Stimulated activated CD4-positive, alpha-beta T cell treated with anti-CD3 and anti-CD28 coated beads, Interleukin-1b, Interleukin-23, amount 100 ng/mL, for 4 hours (primary cell): ENCODE measurements at regions not wholly inside any gene's neighbourhood (a gene's known extent, or its start where the extent isn't known, plus 50 kb on each side); places are given as distances from the start of the nearest gene placed in this dataset.
A peak's percentile ranks its signal among the peaks of the same experiment; 100 is the strongest.
"Not testable (repeated sequence)": the region's sequence is repeated elsewhere in the genome, so short reads cannot be mapped to it uniquely, and the experiment has no call there.

Experiments
- DNase-seq, 2 donors: peaks; one replicate each; pipeline ENCODE4 v3.0.0-alpha.2; 2020; ENCODE audit warnings: low read depth in 2 of 2

GRCh38 chr10:80697926-80698325, 160.2 kb downstream of the SH2D4B start:
- DNase-seq = no peak

DNA sequence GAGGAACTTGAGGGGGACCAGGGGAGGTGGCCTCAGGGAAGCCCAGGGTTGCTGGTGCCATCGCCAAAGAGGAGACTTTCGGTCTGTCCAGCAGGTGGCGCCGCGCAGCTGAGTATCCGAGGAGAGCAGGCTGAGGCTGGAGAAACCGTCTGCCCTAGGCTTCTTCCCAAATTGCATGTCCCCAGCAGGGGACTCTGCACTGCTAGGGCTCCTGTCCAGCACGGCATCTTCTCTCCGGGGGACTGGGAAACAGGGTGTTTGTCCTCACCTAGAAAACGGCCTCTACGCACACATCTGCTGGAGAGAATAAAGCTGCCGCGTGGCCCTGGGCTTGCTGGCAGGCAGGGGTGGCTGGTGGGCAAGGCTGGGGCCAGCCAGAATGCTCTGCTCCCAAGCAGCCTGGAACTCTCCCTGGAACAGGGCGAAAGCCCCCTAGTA, 161.9 kb downstream of the SH2D4B start:
- peak; percentile 50 to 68 for DNase-seq

GRCh38 chr10:80700252-80700651, 162.6 kb downstream of the SH2D4B start:
- no peak for DNase-seq

GRCh38 chr10:80700760-80701444, 163.2 kb downstream of the SH2D4B start:
- DNase-seq = no peak

GRCh38 chr10:80701706-80702105, 164.0 kb downstream of the SH2D4B start:
- no peak for DNase-seq

DNA sequence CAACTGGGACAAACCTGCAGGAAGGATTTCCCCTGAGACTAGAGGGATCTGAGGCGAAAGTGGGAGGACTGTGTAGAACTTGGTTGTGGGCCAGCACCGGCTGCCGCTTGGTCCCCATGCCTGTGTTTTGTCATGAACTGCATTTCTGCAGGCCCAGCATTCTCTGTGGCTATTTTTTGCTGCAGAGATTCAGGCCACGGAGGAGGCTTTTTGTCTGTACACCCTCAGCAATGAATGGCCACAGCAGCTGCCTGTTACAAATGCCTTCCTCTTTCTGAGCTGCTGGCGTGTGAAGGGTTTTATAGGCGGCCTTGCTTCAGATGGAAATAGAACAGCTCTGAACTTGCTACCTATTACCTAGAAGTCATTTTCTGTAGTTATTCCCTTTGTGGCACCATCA, 164.4 kb downstream of the SH2D4B start:
- DNase-seq = no peak

- no peak for DNase-seq
Measured at GRCh38 chr10:80705899-80706298, 168.2 kb downstream of the SH2D4B start.

DNA sequence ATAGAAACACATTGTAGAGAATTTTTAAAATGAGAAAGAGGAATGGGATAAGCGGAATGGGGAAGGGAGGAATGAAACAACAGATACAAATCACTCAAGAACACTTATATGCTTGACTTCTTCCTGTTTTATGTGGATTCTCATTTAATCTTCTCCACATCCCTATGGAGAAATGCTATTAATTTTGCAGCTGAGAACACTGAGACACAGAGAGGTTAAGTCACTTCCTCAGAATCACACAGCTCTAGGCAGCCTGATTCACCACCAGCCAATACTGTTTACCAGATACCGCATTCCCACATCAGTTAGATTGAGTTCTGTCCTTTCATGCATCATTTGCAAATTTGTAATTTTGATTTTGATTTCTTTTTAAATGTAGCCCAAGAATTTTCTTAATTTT, 170.5 kb downstream of the SH2D4B start:
- no peak for DNase-seq

DNA sequence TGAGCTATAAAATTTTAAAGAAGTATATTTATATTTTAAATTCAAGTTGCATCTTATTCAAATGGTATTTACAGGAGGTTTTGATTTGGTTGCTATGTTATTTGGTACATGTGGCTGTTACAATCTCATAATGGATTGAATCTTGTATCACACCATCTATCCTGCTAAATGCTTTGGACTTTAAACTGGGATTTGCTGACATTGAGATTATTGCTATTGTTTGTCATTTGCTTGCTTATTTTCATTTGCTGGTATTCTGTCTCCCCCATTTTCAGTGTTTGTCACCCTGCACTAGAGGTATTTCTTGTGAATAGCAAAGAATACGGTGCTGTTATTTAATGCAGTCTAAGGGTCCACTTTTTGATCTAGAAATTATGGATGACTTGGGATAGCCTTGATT, 171.1 kb downstream of the SH2D4B start:
- no peak for DNase-seq

DNA sequence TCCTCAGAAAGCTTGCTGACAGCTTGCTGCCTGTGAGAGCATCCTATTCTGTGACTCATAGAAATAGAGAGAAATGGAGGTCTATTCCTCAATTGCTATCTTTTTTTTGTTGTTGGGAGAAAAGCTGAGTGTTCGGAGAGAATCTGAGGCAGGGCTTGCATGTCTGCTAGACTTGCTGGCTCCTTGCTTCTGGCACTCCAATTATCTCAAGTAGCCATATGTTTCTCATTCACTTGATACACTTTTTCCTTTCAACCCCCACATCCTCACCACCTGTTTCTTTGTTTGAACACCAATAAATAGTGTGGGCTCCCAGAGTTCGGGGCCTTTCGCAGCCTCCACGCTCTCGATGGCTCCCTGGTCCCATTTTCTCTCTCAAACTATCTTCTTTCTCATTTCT, 172.2 kb downstream of the SH2D4B start:
- no peak for DNase-seq

DNA sequence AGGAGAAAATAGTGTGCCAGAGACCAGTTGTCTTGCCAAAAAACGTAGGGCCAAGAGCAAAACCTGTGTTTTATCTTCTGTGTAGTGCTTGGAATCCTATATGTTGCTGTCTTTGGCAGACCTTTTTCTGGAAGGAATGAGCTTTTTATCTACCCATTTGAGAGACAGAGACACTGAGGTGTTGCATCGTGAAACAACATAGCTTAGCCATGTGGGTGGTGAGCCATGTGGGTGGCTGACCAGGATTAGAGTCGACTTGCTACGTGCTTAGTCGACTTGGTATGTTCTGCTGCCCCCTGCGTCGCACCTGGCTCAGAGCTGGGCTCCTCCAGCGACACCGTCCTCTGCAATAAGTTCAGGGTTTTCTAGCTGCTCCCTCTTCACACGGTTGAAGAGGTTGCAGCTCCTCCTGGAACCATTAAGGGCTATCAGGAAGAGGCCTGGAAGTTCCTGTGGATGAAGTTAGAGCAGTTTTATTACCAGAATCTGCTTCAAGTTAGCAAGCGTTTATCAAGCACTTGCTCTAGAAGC, 175.8 kb downstream of the SH2D4B start:
- no peak for DNase-seq

DNA sequence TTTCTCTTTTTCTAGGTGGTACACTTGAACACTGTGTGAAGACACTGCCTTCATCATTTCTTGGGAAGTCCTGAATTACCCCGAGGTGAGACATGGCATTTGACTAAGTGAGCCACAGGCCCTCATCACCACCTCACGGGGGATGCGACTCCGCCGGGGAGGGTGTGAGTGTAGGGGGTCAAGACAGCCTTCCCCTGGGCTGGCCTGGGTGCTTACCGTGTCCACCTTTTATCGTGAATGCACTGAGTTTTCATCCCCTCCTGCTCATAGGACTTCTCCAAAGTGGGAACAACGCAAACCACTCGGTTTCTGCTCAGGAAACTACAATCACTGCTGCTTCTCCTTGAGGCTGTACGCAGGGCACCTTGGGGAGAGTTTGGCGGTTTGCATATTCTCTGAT, 176.9 kb downstream of the SH2D4B start:
- DNase-seq = no peak

GRCh38 chr10:80718024-80718423, 180.3 kb downstream of the SH2D4B start:
- DNase-seq = no peak

GRCh38 chr10:80719935-80720334, 182.2 kb downstream of the SH2D4B start:
- no peak for DNase-seq

GRCh38 chr10:80720549-80720948, 182.8 kb downstream of the SH2D4B start:
- DNase-seq = no peak

DNA sequence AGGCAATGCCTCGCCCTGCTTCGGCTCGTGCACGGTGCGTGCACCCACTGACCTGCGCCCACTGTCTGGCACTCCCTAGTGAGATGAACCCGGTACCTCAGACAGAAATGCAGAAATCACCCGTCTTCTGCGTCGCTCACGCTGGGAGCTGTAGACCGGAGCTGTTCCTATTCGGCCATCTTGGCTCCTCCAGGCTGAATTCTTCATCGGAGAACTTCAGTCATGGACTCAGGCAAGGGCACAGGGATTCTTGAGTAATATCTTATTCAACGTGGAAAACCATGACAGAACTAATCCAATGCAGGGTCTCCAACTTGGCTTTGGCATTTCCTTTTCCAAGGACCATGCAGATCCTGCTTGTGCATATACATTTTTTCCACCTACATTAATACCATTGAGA, 190.7 kb downstream of the SH2D4B start:
- DNase-seq = not testable (repeated sequence)

DNA sequence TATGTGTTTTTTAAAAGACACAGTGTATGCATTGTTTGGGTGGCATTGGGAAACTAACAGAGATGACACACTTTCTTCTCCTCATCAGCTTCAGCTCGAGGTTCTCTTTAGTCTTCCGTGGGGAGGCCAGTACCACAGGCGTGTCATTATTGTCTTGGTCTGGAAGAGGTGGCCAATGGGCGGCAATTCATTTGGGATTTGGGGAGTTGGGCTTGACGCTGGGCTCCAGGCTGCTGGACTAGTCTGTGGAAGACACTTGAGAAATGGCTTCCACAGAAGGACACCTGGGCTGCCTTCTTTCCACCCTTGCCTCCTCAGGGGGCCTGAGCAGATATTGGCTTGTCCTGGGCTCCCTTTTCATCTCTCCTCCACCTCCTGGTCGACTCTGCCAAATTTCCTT, 192.2 kb downstream of the SH2D4B start:
- DNase-seq = no peak

- DNase-seq = no peak
Measured at GRCh38 chr10:80730522-80730921, 192.8 kb downstream of the SH2D4B start.

DNA sequence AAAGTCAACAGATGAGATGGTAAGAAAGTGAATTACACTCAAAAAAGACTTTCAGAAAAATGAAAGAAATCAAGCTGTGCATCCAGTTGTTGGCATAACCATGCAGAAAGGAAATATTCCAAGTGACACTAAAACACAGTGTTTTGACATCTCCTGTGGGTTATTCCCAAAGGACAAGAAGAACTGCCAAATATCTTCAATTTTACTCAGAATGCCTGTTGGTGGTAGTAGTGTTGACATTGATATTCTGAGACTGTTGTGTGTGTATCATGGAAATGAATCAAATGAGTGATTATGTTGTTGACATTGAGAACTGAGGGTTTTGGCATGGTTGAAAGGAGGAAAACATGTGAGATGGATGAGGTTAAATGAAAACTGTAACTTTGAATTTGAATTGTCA, 196.9 kb downstream of the SH2D4B start:
- DNase-seq = no peak

GRCh38 chr10:80737209-80737608, 199.5 kb downstream of the SH2D4B start:
- no peak for DNase-seq

- DNase-seq = no peak
Measured at GRCh38 chr10:80739328-80739727, 201.6 kb downstream of the SH2D4B start.

DNA sequence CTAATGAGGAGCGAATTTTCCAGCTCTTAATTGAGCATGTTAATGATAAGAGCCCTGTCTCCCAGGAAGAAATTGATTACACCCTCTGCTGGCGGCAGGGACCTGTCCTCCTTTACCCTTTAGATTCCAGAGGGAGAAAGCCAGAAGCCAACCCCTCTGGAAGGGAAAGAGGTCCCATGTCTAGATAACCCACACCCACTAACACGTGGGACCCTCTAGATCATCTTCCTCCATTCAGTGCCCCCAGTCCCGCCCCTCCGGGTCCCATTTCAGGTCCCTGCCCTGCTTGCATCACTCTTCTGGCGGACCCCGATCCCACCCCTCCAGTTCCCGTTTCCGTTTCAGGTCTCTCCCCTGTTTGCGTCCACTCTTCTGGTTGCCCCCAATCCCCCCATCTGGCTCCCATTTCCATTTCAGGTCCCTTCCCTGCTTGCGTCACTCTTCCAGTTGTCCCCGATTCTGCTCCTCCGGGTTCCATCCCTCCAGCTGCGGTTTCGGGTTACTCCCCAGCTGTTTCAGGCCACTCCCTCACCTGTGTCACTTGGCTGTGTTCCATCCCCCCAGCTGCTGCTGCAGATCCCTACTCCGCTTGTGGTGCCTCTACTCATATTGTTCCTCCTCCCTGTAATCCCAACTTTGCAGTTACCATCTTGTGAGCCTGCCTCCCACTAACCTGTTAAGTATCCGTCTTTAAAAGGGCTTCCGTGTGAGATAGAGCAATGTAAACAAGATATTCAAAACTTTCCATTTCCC, 202.4 kb downstream of the SH2D4B start:
- DNase-seq = no peak

DNA sequence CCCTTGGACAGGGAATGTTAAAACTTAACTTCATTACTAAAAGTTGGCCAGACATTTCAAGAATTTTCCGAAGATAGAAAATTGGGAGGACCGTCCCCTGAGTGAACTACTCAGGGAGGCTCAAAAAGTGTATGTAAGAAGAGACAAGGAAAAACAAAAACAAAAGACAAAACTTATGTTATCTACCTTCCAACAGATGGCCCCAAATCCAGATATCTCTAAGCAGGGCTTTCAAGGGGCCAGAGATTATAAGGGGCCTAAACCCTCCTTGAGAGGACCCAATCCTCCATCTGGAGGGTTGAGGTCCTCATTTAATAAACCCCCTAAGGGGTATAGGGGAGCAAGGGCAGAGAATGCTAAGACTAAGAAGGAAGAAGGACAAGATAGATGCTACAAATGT, 203.6 kb downstream of the SH2D4B start:
- DNase-seq = no peak
